Smooth muscle cell (in vitro differentiated cells): ENCODE measurements at regions not wholly inside any gene's neighbourhood (a gene's known extent, or its start where the extent isn't known, plus 50 kb on each side); places are given as distances from the start of the nearest gene placed in this dataset.
"Not testable (repeated sequence)": the region's sequence is repeated elsewhere in the genome, so short reads cannot be mapped to it uniquely, and the experiment has no call there.

Source experiments
- DNase-seq: peaks from one replicate; lab custom pipeline; 2025; ENCODE audit not compliant: unreplicated experiment; lab: John Stamatoyannopoulos, UW
- H2AFZ ChIP-seq: fragments of 200-600 bp; sonication (generic); 2 replicates; pipeline ENCODE4 v1.6.0; 2016; ENCODE audit warnings: antibody characterized with exemption, low read depth, mild to moderate bottlenecking
- H3F3A ChIP-seq: fragments of 200-600 bp; sonication (generic); 2 replicates; pipeline ENCODE4 v1.6.0; 2017; ENCODE audit warnings: antibody characterized with exemption, low read depth
- H3K27ac ChIP-seq: fragments of 200-600 bp; sonication (generic); 2 replicates; pipeline ENCODE4 v1.5.1; 2016; ENCODE audit warnings: low read depth, mild to moderate bottlenecking
- H3K27me3 ChIP-seq: fragments of 200-600 bp; sonication (generic); 2 replicates; pipeline ENCODE4 v1.6.1; 2016; ENCODE audit warnings: low read depth, mild to moderate bottlenecking
- H3K36me3 ChIP-seq: fragments of 200-600 bp; sonication (generic); 2 replicates; pipeline ENCODE4 v1.5.1; 2016; ENCODE audit warnings: low read depth
- H3K4me1 ChIP-seq: fragments of 200-600 bp; sonication (generic); 2 replicates; pipeline ENCODE4 v1.5.1; 2016; ENCODE audit warnings: low read depth
- H3K4me2 ChIP-seq: fragments of 200-600 bp; sonication (generic); 2 replicates; pipeline ENCODE4 v1.6.0; 2016; ENCODE audit warnings: mild to moderate bottlenecking
- H3K4me3 ChIP-seq: fragments of 200-600 bp; sonication (generic); 2 replicates; pipeline ENCODE4 v1.5.1; 2016; ENCODE audit warnings: mild to moderate bottlenecking
- H3K79me2 ChIP-seq: fragments of 200-600 bp; sonication (generic); 2 replicates; pipeline ENCODE4 v1.6.0; 2016; ENCODE audit warnings: low read depth, mild to moderate bottlenecking
- H3K9ac ChIP-seq: fragments of 200-600 bp; sonication (generic); 2 replicates; pipeline ENCODE4 v1.6.0; 2016; ENCODE audit warnings: low read depth
- H3K9me3 ChIP-seq: fragments of 200-600 bp; sonication (generic); replicated peaks from 2 replicates; pipeline ENCODE4 v1.5.1; 2016; ENCODE audit warnings: low read depth
- H4K20me1 ChIP-seq: fragments of 200-600 bp; sonication (generic); 2 replicates; pipeline ENCODE4 v1.6.0; 2016; ENCODE audit warnings: low read depth
- WGBS: methylation state at CpG from one replicate; pipeline ENCODE4 v1.1.7; 2016; ENCODE audit warnings: low lambda C conversion rate; 5-methylcytosine and 5-hydroxymethylcytosine counted together
- TF ChIP-seq, protein P1 (sequence below): fragments of 200-600 bp; sonication (generic); IDR thresholded peaks from 2 replicates; pipeline ENCODE4 v1.5.1; 2017; ENCODE audit warnings: borderline replicate concordance, mild to moderate bottlenecking, antibody characterized with exemption; ENCODE audit not compliant: insufficient read depth, poor library complexity, severe bottlenecking

DNA sequence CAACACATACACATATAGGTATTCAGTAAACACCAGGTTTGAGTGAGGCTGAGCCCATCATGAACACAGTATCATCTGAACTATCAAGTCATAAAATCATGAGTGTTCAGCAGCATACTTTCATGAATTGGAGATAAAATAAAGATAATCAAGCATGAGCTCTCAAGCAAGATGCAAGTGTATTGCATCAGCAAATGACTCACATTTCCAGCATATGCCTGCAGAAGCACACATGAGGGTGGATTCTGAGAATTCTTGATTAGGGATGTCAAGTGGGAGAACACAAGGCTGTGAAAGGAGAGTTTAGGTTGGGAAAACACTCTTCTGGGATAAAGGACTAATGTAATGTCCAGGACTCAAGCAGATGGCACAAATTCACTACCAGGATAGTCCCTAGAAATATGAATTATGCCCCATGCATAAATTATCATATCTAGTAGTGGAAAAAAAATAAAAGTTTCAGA, 299.2 kb downstream of the SRGAP2C start:
- Histone ChIP-seq H3F3A (peaks cover 4% of the 10 kb centered on the region), H3K9me3 (no peaks in the 10 kb centered on the region), H3K27ac (peak overlapping the region; percentile 58), H3K9ac (peak overlapping the region; percentile 1), H3K79me2 (no peaks in the 10 kb centered on the region), H3K36me3 (no peaks in the 10 kb centered on the region), H3K4me3 (no peak overlapping the region), H2AFZ (no peak overlapping the region), H3K27me3 (no peaks in the 10 kb centered on the region), H3K4me2 (no peak overlapping the region), H3K4me1 (no peaks in the 10 kb centered on the region), H4K20me1 (no peaks in the 10 kb centered on the region)
- TF ChIP-seq, protein P1, sequence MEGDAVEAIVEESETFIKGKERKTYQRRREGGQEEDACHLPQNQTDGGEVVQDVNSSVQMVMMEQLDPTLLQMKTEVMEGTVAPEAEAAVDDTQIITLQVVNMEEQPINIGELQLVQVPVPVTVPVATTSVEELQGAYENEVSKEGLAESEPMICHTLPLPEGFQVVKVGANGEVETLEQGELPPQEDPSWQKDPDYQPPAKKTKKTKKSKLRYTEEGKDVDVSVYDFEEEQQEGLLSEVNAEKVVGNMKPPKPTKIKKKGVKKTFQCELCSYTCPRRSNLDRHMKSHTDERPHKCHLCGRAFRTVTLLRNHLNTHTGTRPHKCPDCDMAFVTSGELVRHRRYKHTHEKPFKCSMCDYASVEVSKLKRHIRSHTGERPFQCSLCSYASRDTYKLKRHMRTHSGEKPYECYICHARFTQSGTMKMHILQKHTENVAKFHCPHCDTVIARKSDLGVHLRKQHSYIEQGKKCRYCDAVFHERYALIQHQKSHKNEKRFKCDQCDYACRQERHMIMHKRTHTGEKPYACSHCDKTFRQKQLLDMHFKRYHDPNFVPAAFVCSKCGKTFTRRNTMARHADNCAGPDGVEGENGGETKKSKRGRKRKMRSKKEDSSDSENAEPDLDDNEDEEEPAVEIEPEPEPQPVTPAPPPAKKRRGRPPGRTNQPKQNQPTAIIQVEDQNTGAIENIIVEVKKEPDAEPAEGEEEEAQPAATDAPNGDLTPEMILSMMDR = no peak
- no peak for DNase-seq

DNA sequence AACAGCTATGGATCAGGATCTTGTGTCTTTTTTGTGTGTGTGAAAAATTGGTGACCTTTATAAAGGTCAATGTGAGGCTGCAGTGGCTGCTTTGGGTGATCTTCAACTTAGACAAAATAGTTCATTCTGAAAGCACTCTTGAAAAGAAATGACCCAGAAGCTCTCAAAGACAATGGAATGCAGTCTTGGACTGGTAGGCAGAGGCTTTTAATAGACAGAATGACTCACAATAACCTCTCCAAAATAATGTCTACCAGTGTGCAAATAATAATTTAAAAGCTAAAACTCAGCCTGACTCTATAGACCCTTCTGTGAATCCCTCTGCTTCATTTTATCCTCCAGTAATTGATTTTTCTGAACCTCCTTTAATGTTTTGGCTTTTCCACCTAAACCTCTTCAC, 310.0 kb downstream of the SRGAP2C start:
- not testable (repeated sequence) for H3K9ac ChIP-seq, H3K27me3 ChIP-seq, H3K9me3 ChIP-seq, H3K4me2 ChIP-seq, H3F3A ChIP-seq, H4K20me1 ChIP-seq, H3K79me2 ChIP-seq, H2AFZ ChIP-seq, H3K27ac ChIP-seq, H3K4me1 ChIP-seq, H3K36me3 ChIP-seq, H3K4me3 ChIP-seq, DNase-seq

- H2AFZ ChIP-seq, DNase-seq, H3K79me2 ChIP-seq, H3K9me3 ChIP-seq, H4K20me1 ChIP-seq, H3K27me3 ChIP-seq, H3K4me1 ChIP-seq, H3K4me3 ChIP-seq, H3K9ac ChIP-seq, H3F3A ChIP-seq, H3K27ac ChIP-seq, H3K36me3 ChIP-seq, H3K4me2 ChIP-seq: not testable (repeated sequence)
- WGBS = 79% methylated on average over 5 of the region's 5 CpGs
Measured at GRCh38 chr1:121511455-121511854, 326.7 kb downstream of the SRGAP2C start.

DNA sequence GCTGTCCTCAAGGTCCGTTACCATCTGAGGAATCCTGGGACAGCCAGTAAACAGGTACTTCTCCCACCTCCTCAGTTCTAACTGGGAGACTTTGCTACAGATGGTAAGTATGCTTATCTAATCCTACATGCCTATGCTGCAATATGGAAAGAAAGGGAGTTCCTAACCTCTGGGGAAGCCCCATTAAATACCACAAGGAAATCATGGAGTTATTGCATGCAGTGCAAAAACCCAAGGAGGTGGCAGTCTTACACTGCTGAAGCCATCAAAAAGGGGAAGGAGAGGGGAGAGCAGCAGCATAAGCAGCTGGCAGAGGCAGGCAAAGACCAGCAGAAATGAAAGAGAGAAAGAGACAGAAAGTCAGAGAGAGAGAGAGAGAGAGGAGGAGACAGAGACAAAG, 327.1 kb downstream of the SRGAP2C start:
- H4K20me1 ChIP-seq, DNase-seq, H3K36me3 ChIP-seq, H3K9me3 ChIP-seq, H2AFZ ChIP-seq, H3K27me3 ChIP-seq, H3K4me2 ChIP-seq, H3K27ac ChIP-seq, H3K79me2 ChIP-seq, H3K4me1 ChIP-seq, H3K9ac ChIP-seq, H3F3A ChIP-seq, H3K4me3 ChIP-seq: not testable (repeated sequence)
- 62% methylated on average over 1 of the region's 1 CpG for WGBS

DNA sequence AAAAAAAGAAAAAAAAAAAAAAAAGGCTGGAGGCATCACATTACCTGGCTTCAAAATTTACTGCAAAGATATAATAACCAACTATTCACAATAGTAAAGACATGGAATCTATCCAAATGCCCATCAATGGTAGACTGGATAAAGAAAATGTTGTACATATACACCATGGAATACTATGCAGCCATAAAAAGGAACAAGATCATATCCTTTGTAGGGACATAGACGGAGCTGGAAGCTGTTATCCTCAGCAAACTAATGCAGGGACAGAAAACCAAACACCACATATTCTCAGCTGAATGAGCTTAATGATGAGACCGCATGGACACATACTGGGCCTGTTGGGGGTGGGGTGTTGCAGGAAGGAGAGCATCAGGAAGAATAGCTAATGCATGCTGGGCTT, 330.5 kb downstream of the SRGAP2C start:
- 92% methylated on average over 2 of the region's 2 CpGs for WGBS

More for the DNA sequence above, 330.5 kb downstream of the SRGAP2C start:
- TF ChIP-seq, protein P1 = no peak
- H3K4me1 ChIP-seq = peaks cover 8% of the 10 kb centered on the region
- no peaks in the 10 kb centered on the region for H4K20me1 ChIP-seq
- H3K36me3 ChIP-seq = no peaks in the 10 kb centered on the region
- no peak overlapping the region for H2AFZ ChIP-seq
- no peak overlapping the region for H3K9ac ChIP-seq
- H3K4me3 ChIP-seq = no peak overlapping the region
- no peak for DNase-seq
- peaks cover 6% of the 10 kb centered on the region for H3F3A ChIP-seq
- H3K4me2 ChIP-seq = no peak overlapping the region
- no peaks in the 10 kb centered on the region for H3K9me3 ChIP-seq
- H3K27ac ChIP-seq = no peak overlapping the region
- H3K79me2 ChIP-seq = no peaks in the 10 kb centered on the region
- no peaks in the 10 kb centered on the region for H3K27me3 ChIP-seq
